ENCODE measurements at regions not wholly inside any gene's neighbourhood (a gene's known extent, or its start where the extent isn't known, plus 50 kb on each side); places are given as distances from the start of the nearest gene placed in this dataset.
"Not testable (repeated sequence)": the region's sequence is repeated elsewhere in the genome, so short reads cannot be mapped to it uniquely, and the experiment has no call there.

- TF ChIP-seq NFYB (CRISPR knock-in tag; conservative IDR thresholded peaks at IDR 0.05; ENCODE audit: low read depth); CTCF (IDR thresholded peaks at IDR 0.05); ZNF425 (CRISPR knock-in tag; conservative IDR thresholded peaks at IDR 0.05); ZMAT4 (CRISPR knock-in tag; IDR thresholded peaks at IDR 0.05); TEAD4 (CRISPR knock-in tag; IDR thresholded peaks at IDR 0.05); E2F5 (CRISPR knock-in tag; IDR thresholded peaks at IDR 0.05); TP53 (CRISPR knock-in tag; IDR thresholded peaks at IDR 0.05); JUN (CRISPR knock-in tag; IDR thresholded peaks at IDR 0.05); SMAD4 (CRISPR knock-in tag; IDR thresholded peaks at IDR 0.05): not testable (repeated sequence)
These were observed 1446.6 kb upstream of the TPTE start for GRCh38 chr21:9074772-9075171.

Data from WTC11 (cell line).